PC-3 (cell line): ENCODE measurements at regions not wholly inside any gene's neighbourhood (a gene's known extent, or its start where the extent isn't known, plus 50 kb on each side); places are given as distances from the start of the nearest gene placed in this dataset.
"Not testable (repeated sequence)": the region's sequence is repeated elsewhere in the genome, so short reads cannot be mapped to it uniquely, and the experiment has no call there.

Experiments used
- ATAC-seq: fragments of 200-7000 bp; cut with Tn5 transposase; 2 replicates; pipeline ENCODE4 v1.9.1; 2020; ENCODE audit warnings: mild to moderate bottlenecking, moderate library complexity
- BruUV-seq: library from RNA; stranded (reverse); fragments of 400-500 nt; replicated peaks from 2 replicates; lab custom pipeline; 2021; lab: Mats Ljungman, UMichigan
- CTCF ChIA-PET: fragments of 300-600 bp; sonication (Branson Sonifier 250); formaldehyde crosslinking; loops from one replicate; lab custom pipeline; 2022; ENCODE audit warnings: antibody characterized with exemption; lab: Charles Lee
- POLR2A ChIA-PET: fragments of 300-600 bp; sonication (Branson Sonifier 250); formaldehyde crosslinking; loops from one replicate; lab custom pipeline; 2022; ENCODE audit warnings: antibody characterized with exemption; ENCODE audit not compliant: unreplicated experiment; lab: Charles Lee
- DNase-seq: peaks from one replicate; pipeline ENCODE4 v3.0.0-alpha.2; 2015
- H2AFZ ChIP-seq: fragments of 300-600 bp; sonication (generic); 2 replicates; pipeline ENCODE4 v1.6.0; 2016; ENCODE audit warnings: antibody characterized with exemption, low read length
- H3F3A ChIP-seq: fragments of 300-600 bp; sonication (generic); one replicate; pipeline ENCODE4 v1.6.0; 2017; ENCODE audit warnings: antibody characterized with exemption, low read length, control low read depth, mild to moderate bottlenecking; ENCODE audit not compliant: unreplicated experiment
- H3K27ac ChIP-seq: fragments of 300-600 bp; sonication (generic); 2 replicates; pipeline ENCODE4 v1.5.1; 2016; ENCODE audit warnings: mild to moderate bottlenecking, low read length
- H3K27me3 ChIP-seq: fragments of 300-600 bp; sonication (generic); 2 replicates; pipeline ENCODE4 v1.6.1; 2016; ENCODE audit warnings: low read length, mixed read lengths
- H3K36me3 ChIP-seq: fragments of 300-600 bp; sonication (generic); 2 replicates; pipeline ENCODE4 v1.6.1; 2016; ENCODE audit warnings: low read depth, mixed run types, low read length, mixed read lengths
- H3K4me1 ChIP-seq: fragments of 300-600 bp; sonication (generic); 2 replicates; pipeline ENCODE4 v1.5.1; 2016; ENCODE audit warnings: low read length; ENCODE audit not compliant: insufficient read depth
- H3K4me2 ChIP-seq: fragments of 300-600 bp; sonication (generic); 2 replicates; pipeline ENCODE4 v1.6.0; 2016; ENCODE audit warnings: low read length
- H3K4me3 ChIP-seq: fragments of 300-600 bp; sonication (generic); 2 replicates; pipeline ENCODE4 v1.5.1; 2016; ENCODE audit warnings: mild to moderate bottlenecking, low read length, mixed read lengths
- H3K79me2 ChIP-seq: fragments of 300-600 bp; sonication (generic); 2 replicates; pipeline ENCODE4 v1.6.1; 2017; ENCODE audit warnings: low read length, mixed read lengths
- H3K9ac ChIP-seq: fragments of 300-600 bp; sonication (generic); 2 replicates; pipeline ENCODE4 v1.6.0; 2016; ENCODE audit warnings: mild to moderate bottlenecking, low read length
- H3K9me2 ChIP-seq: fragments of 300-600 bp; sonication (generic); replicated peaks from 2 replicates; pipeline ENCODE4 v1.6.1; 2016; ENCODE audit warnings: mixed run types, low read length, mixed read lengths
- H3K9me3 ChIP-seq: fragments of 300-600 bp; sonication (generic); 2 replicates; pipeline ENCODE4 v1.6.1; 2016; ENCODE audit warnings: low read length, mixed read lengths
- H4K20me1 ChIP-seq: fragments of 300-600 bp; sonication (generic); 2 replicates; pipeline ENCODE4 v1.6.1; 2016; ENCODE audit warnings: low read length, mixed read lengths
- EZH2 ChIP-seq: fragments of 300-600 bp; sonication (generic); IDR thresholded peaks from one replicate; pipeline ENCODE4 v1.6.1; 2017; ENCODE audit warnings: antibody characterized with exemption, mild to moderate bottlenecking, low read length; ENCODE audit not compliant: unreplicated experiment
- EZH2phosphoT487 ChIP-seq: fragments of 300-600 bp; sonication (generic); IDR thresholded peaks from 2 replicates; pipeline ENCODE4 v1.6.1; 2018; ENCODE audit warnings: mild to moderate bottlenecking, antibody characterized with exemption, low read length, borderline replicate concordance
- intact Hi-C: fragments of 100-400 bp; cut with micrococcal nuclease; formaldehyde crosslinking; loops from 2 replicates; pipeline ENCODE4 v1.9.0; 2023
- TF ChIP-seq, protein P1 (sequence below): fragments of 300-600 bp; sonication (generic); conservative IDR thresholded peaks from 2 replicates; pipeline ENCODE4 v1.5.1; 2017; ENCODE audit warnings: antibody characterized with exemption, low read depth, mild to moderate bottlenecking, low read length

GRCh38 chr15:26125664-26126063 lies 262.5 kb upstream of the ATP10A start:
- Histone ChIP-seq H3K9me3 (0 out of 2 replicates have a peak, but pooled peaks cover 6% of the 10 kb centered on the region), H3K9me2 (no peaks in the 10 kb centered on the region), H3K79me2 (no peaks in the 10 kb centered on the region), H3K36me3 (no peaks in the 10 kb centered on the region), H2AFZ (no peak overlapping the region), H3K27ac (no peak overlapping the region), H3K4me3 (no peak overlapping the region), H3K9ac (no peak overlapping the region), H3K27me3 (peaks cover 5% of the 10 kb centered on the region; the same call in 1 of the 2 replicates), H3K4me1 (no peaks in the 10 kb centered on the region), H3K4me2 (no peak overlapping the region), H4K20me1 (no peaks in the 10 kb centered on the region), H3F3A (no peaks in the 10 kb centered on the region)
- ATAC-seq (no peak), DNase-seq (no peak)
- ChIA-PET POLR2A (no interaction called here), CTCF (no interaction called here)
- no TSS peak for BruUV-seq
- intact Hi-C loops = no loop called here
- TF ChIP-seq EZH2phosphoT487 (no peak), EZH2 (no peak)
- TF ChIP-seq, protein P1, sequence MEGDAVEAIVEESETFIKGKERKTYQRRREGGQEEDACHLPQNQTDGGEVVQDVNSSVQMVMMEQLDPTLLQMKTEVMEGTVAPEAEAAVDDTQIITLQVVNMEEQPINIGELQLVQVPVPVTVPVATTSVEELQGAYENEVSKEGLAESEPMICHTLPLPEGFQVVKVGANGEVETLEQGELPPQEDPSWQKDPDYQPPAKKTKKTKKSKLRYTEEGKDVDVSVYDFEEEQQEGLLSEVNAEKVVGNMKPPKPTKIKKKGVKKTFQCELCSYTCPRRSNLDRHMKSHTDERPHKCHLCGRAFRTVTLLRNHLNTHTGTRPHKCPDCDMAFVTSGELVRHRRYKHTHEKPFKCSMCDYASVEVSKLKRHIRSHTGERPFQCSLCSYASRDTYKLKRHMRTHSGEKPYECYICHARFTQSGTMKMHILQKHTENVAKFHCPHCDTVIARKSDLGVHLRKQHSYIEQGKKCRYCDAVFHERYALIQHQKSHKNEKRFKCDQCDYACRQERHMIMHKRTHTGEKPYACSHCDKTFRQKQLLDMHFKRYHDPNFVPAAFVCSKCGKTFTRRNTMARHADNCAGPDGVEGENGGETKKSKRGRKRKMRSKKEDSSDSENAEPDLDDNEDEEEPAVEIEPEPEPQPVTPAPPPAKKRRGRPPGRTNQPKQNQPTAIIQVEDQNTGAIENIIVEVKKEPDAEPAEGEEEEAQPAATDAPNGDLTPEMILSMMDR = no peak

DNA sequence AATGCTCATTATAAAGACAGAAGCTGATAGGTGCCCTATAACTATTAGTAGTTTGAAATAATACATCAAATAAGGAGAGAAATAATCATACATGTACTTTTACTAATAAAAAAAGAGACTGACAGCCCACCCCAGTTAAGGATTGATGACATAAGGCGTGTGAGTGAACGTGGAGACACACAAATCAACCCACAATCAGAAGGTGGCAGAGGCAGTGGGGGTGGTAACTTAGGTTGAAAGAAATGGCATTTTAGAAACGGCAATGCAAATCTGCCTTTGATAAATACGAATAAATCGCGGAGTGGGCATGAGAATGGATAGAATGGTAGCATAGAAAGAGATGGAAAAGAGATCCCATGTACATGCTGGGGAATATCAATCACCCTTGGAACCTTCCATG lies 256.2 kb upstream of the ATP10A start:
- Histone ChIP-seq H3K36me3 (no peaks in the 10 kb centered on the region), H3K9me2 (no peaks in the 10 kb centered on the region), H3K79me2 (no peaks in the 10 kb centered on the region), H3K27me3 (peaks cover under 1% of the 10 kb centered on the region; the same call in 1 of the 2 replicates), H3K9ac (no peak overlapping the region), H3F3A (no peaks in the 10 kb centered on the region), H3K4me2 (no peak overlapping the region), H4K20me1 (no peaks in the 10 kb centered on the region), H3K27ac (no peak overlapping the region), H2AFZ (no peak overlapping the region), H3K4me1 (no peaks in the 10 kb centered on the region), H3K9me3 (no peaks in the 10 kb centered on the region), H3K4me3 (no peak overlapping the region)
- BruUV-seq = no TSS peak
- POLR2A ChIA-PET = no interaction called here
- CTCF ChIA-PET = no interaction called here
- no peak for ATAC-seq
- intact Hi-C loops = no loop called here
- no peak for DNase-seq
- TF ChIP-seq EZH2 = no peak
- TF ChIP-seq, protein P1 = no peak
- TF ChIP-seq EZH2phosphoT487 = no peak

GRCh38 chr15:26115229-26115943 lies 252.3 kb upstream of the ATP10A start:
- no peaks in the 10 kb centered on the region for H3K27me3 ChIP-seq

DNA sequence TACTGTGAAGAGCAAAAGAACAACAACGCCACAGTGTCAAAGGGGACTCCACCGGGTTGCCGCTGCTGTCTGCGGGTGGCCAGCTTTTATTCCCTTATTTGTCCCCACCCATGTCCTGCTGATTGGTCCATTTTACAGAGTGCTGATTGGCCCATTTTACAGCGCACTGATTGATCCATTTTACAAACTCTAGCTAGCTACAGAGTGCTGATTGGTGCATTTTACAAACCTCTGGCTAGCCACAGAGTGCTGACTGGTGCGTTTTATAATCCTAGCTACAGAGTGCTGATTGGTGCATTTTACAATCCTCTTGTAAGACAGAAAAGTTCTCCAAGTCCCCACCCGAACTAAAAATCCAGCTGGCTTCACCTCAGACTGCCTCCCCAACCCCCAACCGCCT lies 251.0 kb upstream of the ATP10A start:
- H3K27me3 ChIP-seq, H4K20me1 ChIP-seq, H3K4me1 ChIP-seq, POLR2A ChIA-PET, H3K36me3 ChIP-seq, H3K4me2 ChIP-seq, H3K27ac ChIP-seq, H3K9me2 ChIP-seq, intact Hi-C loops, H3K79me2 ChIP-seq, H3K9ac ChIP-seq, H3K9me3 ChIP-seq, BruUV-seq, H3K4me3 ChIP-seq, ATAC-seq, H2AFZ ChIP-seq, H3F3A ChIP-seq, CTCF ChIA-PET, DNase-seq: not testable (repeated sequence)

More at GRCh38 chr15:26115229-26115943, 252.3 kb upstream of the ATP10A start:
- Histone ChIP-seq H2AFZ (no peak overlapping the region), H3K4me3 (no peak overlapping the region), H3K79me2 (no peaks in the 10 kb centered on the region), H3K9me3 (no peaks in the 10 kb centered on the region), H4K20me1 (no peaks in the 10 kb centered on the region), H3K36me3 (no peaks in the 10 kb centered on the region), H3F3A (no peaks in the 10 kb centered on the region), H3K27ac (no peak overlapping the region), H3K4me1 (no peaks in the 10 kb centered on the region), H3K9me2 (no peaks in the 10 kb centered on the region), H3K9ac (no peak overlapping the region), H3K4me2 (no peak overlapping the region)
- DNase-seq = no peak
- BruUV-seq = no TSS peak
- CTCF ChIA-PET = no interaction called here
- intact Hi-C loops = no loop called here
- TF ChIP-seq EZH2phosphoT487 (no peak), EZH2 (no peak)
- TF ChIP-seq, protein P1 = no peak
- POLR2A ChIA-PET = no interaction called here
- ATAC-seq = no peak
